ENCODE measurements at regions not wholly inside any gene's neighbourhood (a gene's known extent, or its start where the extent isn't known, plus 50 kb on each side); places are given as distances from the start of the nearest gene placed in this dataset.

DNA sequence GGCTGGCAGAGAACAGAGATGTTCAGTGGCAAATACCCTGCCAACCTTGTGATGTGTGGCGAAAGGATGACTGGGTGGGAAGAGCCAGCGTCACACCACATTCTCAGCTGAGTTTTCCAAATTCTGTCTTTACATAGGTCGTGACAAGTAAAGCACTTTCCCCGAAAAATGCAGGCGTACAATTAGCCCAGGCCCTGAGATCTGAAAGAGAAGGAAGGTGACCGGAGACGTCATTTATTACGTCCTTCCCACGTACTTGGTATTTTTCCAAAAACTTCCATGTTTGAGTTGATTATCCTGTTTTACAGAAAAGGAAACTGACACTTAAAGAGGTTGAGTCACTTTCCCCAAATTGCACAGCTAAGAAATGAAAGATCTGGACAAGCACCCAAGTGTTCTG, 413.3 kb downstream of the PRDM2 start:
- no peak overlapping the region for H2AFZ ChIP-seq (ENCODE audit: low read length)
- H3K4me3 ChIP-seq (ENCODE audit: low read length) = no peak overlapping the region
- ChIA-PET POLR2A (ENCODE audit: unreplicated experiment) (no interaction called here), CTCF (interaction anchor here (0.6 to 1.0 kb wide), 6 partner anchors 15 to 620 kb away, joined by 3 to 7 read pairs (median 4); no protein-coding TSS in a partner anchor)
- no peaks in the 10 kb centered on the region for H3K27me3 ChIP-seq (ENCODE audit: low read length)
- no TSS peak for BruUV-seq (replicated peaks)
- no peaks in the 10 kb centered on the region for H3K9me3 ChIP-seq (ENCODE audit: low read length)
- H3K9me2 ChIP-seq (replicated peaks; ENCODE audit: low read length) = no peaks in the 10 kb centered on the region
- H3K36me3 ChIP-seq (ENCODE audit: low read depth, low read length) = no peaks in the 10 kb centered on the region
- ATAC-seq = no peak
- DNase-seq = peak; percentile 47
- TF ChIP-seq, protein P1, sequence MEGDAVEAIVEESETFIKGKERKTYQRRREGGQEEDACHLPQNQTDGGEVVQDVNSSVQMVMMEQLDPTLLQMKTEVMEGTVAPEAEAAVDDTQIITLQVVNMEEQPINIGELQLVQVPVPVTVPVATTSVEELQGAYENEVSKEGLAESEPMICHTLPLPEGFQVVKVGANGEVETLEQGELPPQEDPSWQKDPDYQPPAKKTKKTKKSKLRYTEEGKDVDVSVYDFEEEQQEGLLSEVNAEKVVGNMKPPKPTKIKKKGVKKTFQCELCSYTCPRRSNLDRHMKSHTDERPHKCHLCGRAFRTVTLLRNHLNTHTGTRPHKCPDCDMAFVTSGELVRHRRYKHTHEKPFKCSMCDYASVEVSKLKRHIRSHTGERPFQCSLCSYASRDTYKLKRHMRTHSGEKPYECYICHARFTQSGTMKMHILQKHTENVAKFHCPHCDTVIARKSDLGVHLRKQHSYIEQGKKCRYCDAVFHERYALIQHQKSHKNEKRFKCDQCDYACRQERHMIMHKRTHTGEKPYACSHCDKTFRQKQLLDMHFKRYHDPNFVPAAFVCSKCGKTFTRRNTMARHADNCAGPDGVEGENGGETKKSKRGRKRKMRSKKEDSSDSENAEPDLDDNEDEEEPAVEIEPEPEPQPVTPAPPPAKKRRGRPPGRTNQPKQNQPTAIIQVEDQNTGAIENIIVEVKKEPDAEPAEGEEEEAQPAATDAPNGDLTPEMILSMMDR (conservative IDR thresholded peaks at IDR 0.05; ENCODE audit: low read depth, low read length) = no peak
- no peak for TF ChIP-seq EZH2phosphoT487 (IDR thresholded peaks at IDR 0.05; ENCODE audit: borderline replicate concordance, low read length)
- TF ChIP-seq EZH2 (IDR thresholded peaks at IDR 0.05; ENCODE audit: low read length, unreplicated experiment) = no peak
- H4K20me1 ChIP-seq (ENCODE audit: low read length) = no peaks in the 10 kb centered on the region
- peaks cover 25% of the 10 kb centered on the region for H3K4me1 ChIP-seq (ENCODE audit: insufficient read depth, low read length)
- peak overlapping the region; percentile 35; the same call in 1 of the 2 replicates for H3K27ac ChIP-seq (ENCODE audit: low read length)
- intact Hi-C loops (cut with micrococcal nuclease) = loop anchor here (5.0 to 10.0 kb wide), 3 partner anchors 262 to 412 kb away; no protein-coding TSS in a partner anchor
- H3F3A ChIP-seq (ENCODE audit: low read length, unreplicated experiment) = no peaks in the 10 kb centered on the region
- H3K9ac ChIP-seq (ENCODE audit: low read length) = no peak overlapping the region
- H3K4me2 ChIP-seq (ENCODE audit: low read length) = peak overlapping the region; percentile 46
- no peaks in the 10 kb centered on the region for H3K79me2 ChIP-seq (ENCODE audit: low read length)

DNA sequence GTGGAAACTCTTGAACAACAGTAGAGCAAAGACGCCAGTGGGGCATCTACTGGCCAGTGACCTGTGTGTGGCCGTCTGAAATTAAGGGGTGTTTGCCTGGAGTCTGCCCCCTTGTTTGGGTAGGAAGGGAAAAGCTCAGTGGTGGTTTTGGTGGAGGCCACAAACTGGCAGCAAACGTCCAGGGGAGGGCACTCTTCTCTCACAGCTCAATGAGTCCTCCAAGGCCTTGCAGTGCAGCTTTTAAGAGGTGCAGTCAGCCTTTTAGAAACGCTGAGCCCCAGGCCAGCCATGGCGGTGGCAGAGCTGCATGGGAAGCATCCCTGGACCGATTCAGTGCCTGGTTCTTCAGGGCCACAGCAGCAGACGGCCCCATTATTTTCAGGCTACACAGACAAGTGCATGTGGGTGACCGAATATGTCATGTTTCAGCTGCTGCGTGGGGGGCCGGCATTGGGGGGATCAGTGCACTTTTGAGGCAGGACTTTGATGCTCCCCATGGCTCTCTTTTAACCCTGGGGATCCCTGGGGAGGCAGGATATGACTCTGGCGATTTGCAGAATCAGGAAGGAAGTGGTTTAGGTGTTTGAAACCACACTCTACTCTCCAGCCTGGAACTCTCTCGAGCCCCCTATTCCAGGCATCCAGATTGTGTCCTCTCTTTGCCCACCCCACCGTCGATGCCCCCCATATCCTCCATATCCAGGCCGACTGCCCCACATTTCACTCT, 414.0 kb downstream of the PRDM2 start:
- DNase-seq (peak; percentile 73), ATAC-seq (peak; percentile 91)
- Histone ChIP-seq H3K4me2 (ENCODE audit: low read length) (peak overlapping the region; percentile 46), H3K9me2 (replicated peaks; ENCODE audit: low read length) (no peaks in the 10 kb centered on the region), H3K36me3 (ENCODE audit: low read depth, low read length) (no peaks in the 10 kb centered on the region), H3F3A (ENCODE audit: low read length, unreplicated experiment) (no peaks in the 10 kb centered on the region), H4K20me1 (ENCODE audit: low read length) (no peaks in the 10 kb centered on the region), H3K27me3 (ENCODE audit: low read length) (no peaks in the 10 kb centered on the region), H3K4me1 (ENCODE audit: insufficient read depth, low read length) (peaks cover 20% of the 10 kb centered on the region), H3K4me3 (ENCODE audit: low read length) (no peak overlapping the region), H3K27ac (ENCODE audit: low read length) (peak overlapping the region; percentile 35; the same call in 1 of the 2 replicates), H3K79me2 (ENCODE audit: low read length) (no peaks in the 10 kb centered on the region), H3K9me3 (ENCODE audit: low read length) (no peaks in the 10 kb centered on the region), H3K9ac (ENCODE audit: low read length) (peak overlapping the region; percentile 27; the same call in 1 of the 2 replicates), H2AFZ (ENCODE audit: low read length) (no peak overlapping the region)
- BruUV-seq (replicated peaks) = no TSS peak
- no peak for TF ChIP-seq EZH2phosphoT487 (IDR thresholded peaks at IDR 0.05; ENCODE audit: borderline replicate concordance, low read length)
- TF ChIP-seq, protein P1 (conservative IDR thresholded peaks at IDR 0.05; ENCODE audit: low read depth, low read length) = peak; percentile 86
- TF ChIP-seq EZH2 (IDR thresholded peaks at IDR 0.05; ENCODE audit: low read length, unreplicated experiment) = no peak
- intact Hi-C loops (cut with micrococcal nuclease) = loop anchor here (1.0 to 10.0 kb wide), 6 partner anchors 35 to 932 kb away; no protein-coding TSS in a partner anchor
- CTCF ChIA-PET = interaction anchor here (0.5 to 1.0 kb wide), 10 partner anchors 14 to 619 kb away, joined by 3 to 7 read pairs (median 4); no protein-coding TSS in a partner anchor
- POLR2A ChIA-PET (ENCODE audit: unreplicated experiment) = no interaction called here

DNA sequence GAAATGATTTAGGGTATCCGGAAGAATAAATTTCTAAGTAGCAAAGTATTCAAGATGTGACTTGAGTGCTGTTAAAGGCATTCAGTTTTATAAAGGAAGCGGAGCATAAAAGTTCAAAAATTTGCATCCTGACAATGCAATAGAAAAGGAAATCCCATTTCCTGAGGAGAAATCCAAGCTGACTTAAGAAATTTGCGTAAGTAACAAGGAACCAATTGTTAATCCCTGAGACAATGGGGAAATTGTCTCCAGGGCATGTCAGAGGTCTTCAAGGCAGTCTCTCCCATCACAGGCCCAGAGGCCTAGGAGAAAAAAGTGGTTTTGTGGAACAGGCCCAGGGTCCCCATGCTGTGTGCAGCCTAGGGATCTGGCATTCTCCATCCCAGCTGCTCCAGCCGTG, 416.0 kb downstream of the PRDM2 start:
- DNase-seq (no peak), ATAC-seq (no peak)
- Histone ChIP-seq H3K36me3 (ENCODE audit: low read depth, low read length) (no peaks in the 10 kb centered on the region), H3K4me1 (ENCODE audit: insufficient read depth, low read length) (peaks cover 18% of the 10 kb centered on the region), H3F3A (ENCODE audit: low read length, unreplicated experiment) (no peaks in the 10 kb centered on the region), H2AFZ (ENCODE audit: low read length) (no peak overlapping the region), H3K9me2 (replicated peaks; ENCODE audit: low read length) (no peaks in the 10 kb centered on the region), H4K20me1 (ENCODE audit: low read length) (no peaks in the 10 kb centered on the region), H3K27me3 (ENCODE audit: low read length) (no peaks in the 10 kb centered on the region), H3K9ac (ENCODE audit: low read length) (no peak overlapping the region), H3K9me3 (ENCODE audit: low read length) (no peaks in the 10 kb centered on the region), H3K4me2 (ENCODE audit: low read length) (no peak overlapping the region), H3K4me3 (ENCODE audit: low read length) (no peak overlapping the region), H3K79me2 (ENCODE audit: low read length) (no peaks in the 10 kb centered on the region), H3K27ac (ENCODE audit: low read length) (no peak overlapping the region)
- ChIA-PET CTCF (no interaction called here), POLR2A (ENCODE audit: unreplicated experiment) (no interaction called here)
- intact Hi-C loops (cut with micrococcal nuclease) = loop anchor here (10.0 kb wide), 2 partner anchors 259 to 409 kb away; no protein-coding TSS in a partner anchor
- TF ChIP-seq EZH2phosphoT487 (IDR thresholded peaks at IDR 0.05; ENCODE audit: borderline replicate concordance, low read length) = no peak
- TF ChIP-seq EZH2 (IDR thresholded peaks at IDR 0.05; ENCODE audit: low read length, unreplicated experiment) = no peak
- TF ChIP-seq, protein P1 (conservative IDR thresholded peaks at IDR 0.05; ENCODE audit: low read depth, low read length) = no peak
- no TSS peak for BruUV-seq (replicated peaks)
